Panc1 (cell line): ENCODE measurements at regions not wholly inside any gene's neighbourhood (a gene's known extent, or its start where the extent isn't known, plus 50 kb on each side); places are given as distances from the start of the nearest gene placed in this dataset.

Experiments
- CTCF ChIP-seq: fragments of 450-650 bp; IDR thresholded peaks from 2 replicates; pipeline ENCODE4 v1.5.1; 2017; ENCODE audit warnings: mild to moderate bottlenecking
- POLR2AphosphoS5 ChIP-seq: IDR thresholded peaks from 2 replicates; pipeline ENCODE4 v1.6.1; 2012; ENCODE audit warnings: mild to moderate bottlenecking, low read depth, low read length, moderate library complexity
- REST ChIP-seq, 2 experiments: IDR thresholded peaks; 2 replicates each; pipeline ENCODE4 v1.6.1; 2011 to 2012; ENCODE audit warnings: low read depth in 2 of 2, control low read depth in 1 of 2, low read length in 1 of 2, mild to moderate bottlenecking in 1 of 2, moderate library complexity in 1 of 2; ENCODE audit not compliant: insufficient read depth in 1 of 2
- SIN3A ChIP-seq: IDR thresholded peaks from 2 replicates; pipeline ENCODE4 v1.6.1; 2012; ENCODE audit warnings: low read depth, mild to moderate bottlenecking, low read length, moderate library complexity, borderline replicate concordance; ENCODE audit not compliant: insufficient read depth
- TCF7L2 ChIP-seq: IDR thresholded peaks from 2 replicates; pipeline ENCODE4 v1.6.1; 2011; ENCODE audit warnings: mild to moderate bottlenecking, low read depth, low read length, inconsistent platforms

DNA sequence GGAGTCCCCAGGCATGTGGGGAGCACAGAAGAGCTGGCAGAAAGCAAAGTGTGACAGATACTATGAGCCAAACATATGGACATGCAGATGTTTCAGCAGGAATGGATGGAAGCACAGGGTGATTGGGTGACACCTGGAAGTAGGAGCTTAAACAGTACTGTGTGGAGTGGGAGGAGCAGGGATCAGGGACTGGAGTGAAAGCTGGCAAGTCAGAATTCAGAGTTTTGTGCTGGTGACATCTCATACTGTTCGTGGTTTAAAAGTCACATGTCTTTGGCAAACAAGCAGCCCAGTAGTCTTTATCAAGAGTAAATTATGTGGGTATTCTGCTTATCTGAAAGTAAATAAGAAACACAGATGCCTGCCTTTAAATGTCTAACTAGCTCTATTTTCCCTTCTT, 408.2 kb downstream of the COG6 start:
- no peak for TF ChIP-seq CTCF
- TF ChIP-seq POLR2AphosphoS5, result no peak
- no peak for TF ChIP-seq REST (IDR thresholded peaks at IDR 0.05; ENCODE audit: insufficient read depth in 1 of 2, low read depth in 2 of 2, low read length in 1 of 2)
- no peak for TF ChIP-seq SIN3A
- no peak for TF ChIP-seq TCF7L2
